ENCODE measurements at regions not wholly inside any gene's neighbourhood (a gene's known extent, or its start where the extent isn't known, plus 50 kb on each side); places are given as distances from the start of the nearest gene placed in this dataset.
"Not testable (repeated sequence)": the region's sequence is repeated elsewhere in the genome, so short reads cannot be mapped to it uniquely, and the experiment has no call there.

DNA sequence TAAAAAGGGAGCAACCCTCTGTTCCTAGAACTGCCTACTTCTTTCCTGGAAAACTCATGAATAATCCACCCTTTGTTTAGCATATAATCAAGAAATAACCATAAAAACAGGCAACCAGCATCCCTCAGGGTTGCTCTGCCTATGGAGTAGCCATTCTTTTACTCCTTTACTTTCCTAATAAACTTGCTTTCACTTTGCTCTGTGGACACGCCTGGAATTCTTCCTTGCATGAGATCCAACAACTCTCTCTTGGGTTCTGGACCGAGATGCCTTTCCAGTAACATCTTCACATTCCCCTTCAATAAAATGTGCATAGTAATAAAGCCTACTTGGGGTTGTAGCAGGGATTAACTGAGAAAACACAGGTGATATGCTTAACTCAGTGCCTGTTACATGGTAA lies 286.4 kb upstream of the AMIGO2 start:
- TF ChIP-seq POLR2A (IDR thresholded peaks at IDR 0.05) (no peak), POLR2AphosphoS5 (IDR thresholded peaks at IDR 0.05) (no peak), EP300 (IDR thresholded peaks at IDR 0.05) (no peak)
- TF ChIP-seq, protein P1, sequence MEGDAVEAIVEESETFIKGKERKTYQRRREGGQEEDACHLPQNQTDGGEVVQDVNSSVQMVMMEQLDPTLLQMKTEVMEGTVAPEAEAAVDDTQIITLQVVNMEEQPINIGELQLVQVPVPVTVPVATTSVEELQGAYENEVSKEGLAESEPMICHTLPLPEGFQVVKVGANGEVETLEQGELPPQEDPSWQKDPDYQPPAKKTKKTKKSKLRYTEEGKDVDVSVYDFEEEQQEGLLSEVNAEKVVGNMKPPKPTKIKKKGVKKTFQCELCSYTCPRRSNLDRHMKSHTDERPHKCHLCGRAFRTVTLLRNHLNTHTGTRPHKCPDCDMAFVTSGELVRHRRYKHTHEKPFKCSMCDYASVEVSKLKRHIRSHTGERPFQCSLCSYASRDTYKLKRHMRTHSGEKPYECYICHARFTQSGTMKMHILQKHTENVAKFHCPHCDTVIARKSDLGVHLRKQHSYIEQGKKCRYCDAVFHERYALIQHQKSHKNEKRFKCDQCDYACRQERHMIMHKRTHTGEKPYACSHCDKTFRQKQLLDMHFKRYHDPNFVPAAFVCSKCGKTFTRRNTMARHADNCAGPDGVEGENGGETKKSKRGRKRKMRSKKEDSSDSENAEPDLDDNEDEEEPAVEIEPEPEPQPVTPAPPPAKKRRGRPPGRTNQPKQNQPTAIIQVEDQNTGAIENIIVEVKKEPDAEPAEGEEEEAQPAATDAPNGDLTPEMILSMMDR (IDR thresholded peaks at IDR 0.05): no peak
- DNase-seq (ENCODE audit: low spot score in 2 of 2): no peak
- H3K4me1 ChIP-seq: peaks cover 12% of the 10 kb centered on the region
- H3K9me3 ChIP-seq: no peaks in the 10 kb centered on the region
- H3K27ac ChIP-seq: no peak overlapping the region
- H3K4me3 ChIP-seq: no peak overlapping the region
- no peaks in the 10 kb centered on the region for H3K36me3 ChIP-seq
- 48% methylated on average over 2 of the region's 2 CpGs for WGBS
- no peaks in the 10 kb centered on the region for H3K27me3 ChIP-seq

DNA sequence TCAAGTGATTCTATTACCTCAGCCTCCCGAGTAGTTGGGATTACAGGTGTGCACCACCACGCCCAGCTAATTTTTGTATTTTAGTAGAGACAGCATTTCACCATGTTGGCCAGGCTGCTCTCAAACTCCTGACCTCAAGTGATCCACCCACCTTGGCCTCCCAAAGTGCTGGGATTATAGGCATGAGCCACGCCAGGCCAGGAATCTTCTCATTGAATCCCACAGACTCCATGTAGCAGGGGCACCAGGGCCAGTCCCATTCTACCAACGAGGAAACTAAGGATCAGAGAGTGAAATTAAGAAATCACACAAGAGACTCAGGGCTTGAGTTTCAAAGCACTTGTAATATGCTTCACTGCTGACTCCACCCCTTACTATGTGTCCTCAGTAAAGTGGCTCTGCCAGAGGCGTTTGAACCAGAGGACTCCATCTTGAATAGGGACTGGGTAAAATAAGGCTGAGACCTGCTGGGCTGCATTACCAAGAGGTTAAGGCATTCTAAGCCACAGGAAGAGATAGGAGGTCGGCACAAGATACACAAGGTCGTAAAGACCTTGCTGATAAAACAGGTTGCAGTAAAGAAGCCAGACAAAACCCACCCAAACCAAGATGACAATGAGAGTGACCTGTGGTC lies 285.8 kb upstream of the AMIGO2 start:
- not testable (repeated sequence) for H3K9me3 ChIP-seq; H3K36me3 ChIP-seq; H3K4me3 ChIP-seq; DNase-seq (ENCODE audit: low spot score in 2 of 2); H3K27ac ChIP-seq; H3K27me3 ChIP-seq
- H3K4me1 ChIP-seq: peaks cover 15% of the 10 kb centered on the region
- WGBS: 82% methylated on average over 7 of the region's 7 CpGs

- DNase-seq (ENCODE audit: low spot score in 2 of 2): no peak
- Histone ChIP-seq H3K27ac (no peak overlapping the region), H3K4me1 (peaks cover 10% of the 10 kb centered on the region), H3K4me3 (no peak overlapping the region), H3K36me3 (no peaks in the 10 kb centered on the region), H3K9me3 (no peaks in the 10 kb centered on the region), H3K27me3 (no peaks in the 10 kb centered on the region)
- WGBS: 95% methylated on average over 2 of the region's 2 CpGs
- no peak for TF ChIP-seq EP300 (IDR thresholded peaks at IDR 0.05)
- TF ChIP-seq, protein P1 (IDR thresholded peaks at IDR 0.05): no peak
- no peak for TF ChIP-seq POLR2A (IDR thresholded peaks at IDR 0.05)
- TF ChIP-seq POLR2AphosphoS5 (IDR thresholded peaks at IDR 0.05): no peak
These were observed 284.5 kb upstream of the AMIGO2 start for GRCh38 chr12:47364261-47364660.

DNA sequence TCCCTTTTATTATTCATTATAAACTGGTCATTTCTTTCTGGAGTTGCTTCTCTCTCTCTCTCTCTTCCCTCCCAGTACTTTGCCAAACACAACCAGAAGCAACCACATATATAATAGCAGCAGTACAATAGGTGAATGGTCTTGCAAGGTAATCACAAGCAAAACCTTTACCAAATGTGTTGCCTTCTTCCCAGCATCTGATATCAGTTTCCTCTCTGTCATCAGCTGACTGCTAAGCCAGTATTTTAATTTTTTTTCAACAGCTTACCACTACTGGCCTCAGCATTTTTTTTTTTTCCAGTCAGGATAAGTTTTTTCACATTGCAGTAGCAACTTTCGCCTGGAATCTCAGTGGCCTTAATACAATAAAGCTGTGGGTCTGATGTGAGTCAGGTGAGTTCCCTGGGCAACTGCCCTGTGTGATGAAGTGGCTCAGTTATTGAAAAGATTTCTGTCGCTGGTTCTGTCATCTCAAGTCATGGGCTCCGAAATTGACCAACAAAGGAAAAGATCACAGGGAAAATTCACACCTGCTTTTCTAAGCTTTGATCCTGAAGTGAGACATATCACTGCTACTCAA lies 282.5 kb upstream of the AMIGO2 start:
- Histone ChIP-seq H3K4me1 (peaks cover 10% of the 10 kb centered on the region), H3K27ac (no peak overlapping the region), H3K4me3 (no peak overlapping the region), H3K36me3 (no peaks in the 10 kb centered on the region), H3K9me3 (no peaks in the 10 kb centered on the region), H3K27me3 (no peaks in the 10 kb centered on the region)
- TF ChIP-seq POLR2AphosphoS5 (IDR thresholded peaks at IDR 0.05) (no peak), POLR2A (IDR thresholded peaks at IDR 0.05) (no peak), EP300 (IDR thresholded peaks at IDR 0.05) (no peak)
- TF ChIP-seq, protein P1 (IDR thresholded peaks at IDR 0.05): no peak
- no peak for DNase-seq (ENCODE audit: low spot score in 2 of 2)
- 89% methylated on average over 3 of the region's 3 CpGs for WGBS

GRCh38 chr12:47361389-47362021 lies 281.7 kb upstream of the AMIGO2 start:
- TF ChIP-seq, protein P1 (IDR thresholded peaks at IDR 0.05): no peak
- no peak for TF ChIP-seq POLR2A (IDR thresholded peaks at IDR 0.05)
- TF ChIP-seq POLR2AphosphoS5 (IDR thresholded peaks at IDR 0.05): no peak
- TF ChIP-seq EP300 (IDR thresholded peaks at IDR 0.05): no peak
- no peaks in the 10 kb centered on the region for H3K9me3 ChIP-seq
- H3K4me3 ChIP-seq: no peak overlapping the region
- 63% methylated on average over 7 of the region's 7 CpGs for WGBS
- peak overlapping the region; percentile 15 for H3K27ac ChIP-seq
- H3K27me3 ChIP-seq: no peaks in the 10 kb centered on the region
- no peak for DNase-seq (ENCODE audit: low spot score in 2 of 2)
- peaks cover 10% of the 10 kb centered on the region for H3K4me1 ChIP-seq
- no peaks in the 10 kb centered on the region for H3K36me3 ChIP-seq

All from suprapubic skin (tissue), 4 donors.